Loucy (cell line): ENCODE measurements at regions not wholly inside any gene's neighbourhood (a gene's known extent, or its start where the extent isn't known, plus 50 kb on each side); places are given as distances from the start of the nearest gene placed in this dataset.

Experiments used
- H2AFZ ChIP-seq: fragments of 200-600 bp; sonication (generic); 2 replicates; pipeline ENCODE4 v1.6.0; 2016; ENCODE audit warnings: antibody characterized with exemption, mild to moderate bottlenecking, low read length, moderate library complexity
- H3F3A ChIP-seq: fragments of 200-600 bp; 2 replicates; pipeline ENCODE4 v1.6.0; 2016; ENCODE audit warnings: antibody characterized with exemption, low read depth, mild to moderate bottlenecking
- H3K27me3 ChIP-seq: fragments of 200-600 bp; sonication (generic); 2 replicates; pipeline ENCODE4 v1.6.1; 2014; ENCODE audit warnings: low read length, mild to moderate bottlenecking; ENCODE audit not compliant: insufficient read depth, poor library complexity, severe bottlenecking
- H3K36me3 ChIP-seq: fragments of 200-600 bp; sonication (generic); 2 replicates; pipeline ENCODE4 v1.6.1; 2016; ENCODE audit warnings: low read length; ENCODE audit not compliant: insufficient read depth
- H3K4me1 ChIP-seq: fragments of 200-600 bp; sonication (generic); 2 replicates; pipeline ENCODE4 v1.5.1; 2014; ENCODE audit warnings: low read length, mild to moderate bottlenecking; ENCODE audit not compliant: insufficient read depth, poor library complexity, severe bottlenecking
- H3K4me2 ChIP-seq: fragments of 200-600 bp; sonication (generic); 2 replicates; pipeline ENCODE4 v1.6.0; 2014; ENCODE audit warnings: antibody characterized with exemption, low read length, low read depth, mild to moderate bottlenecking; ENCODE audit not compliant: poor library complexity, severe bottlenecking
- H3K4me3 ChIP-seq: fragments of 200-600 bp; sonication (generic); 2 replicates; pipeline ENCODE4 v1.5.1; 2014; ENCODE audit warnings: low read length, mild to moderate bottlenecking, mixed read lengths; ENCODE audit not compliant: poor library complexity, severe bottlenecking
- H3K79me2 ChIP-seq: fragments of 200-600 bp; sonication (generic); 2 replicates; pipeline ENCODE4 v1.6.1; 2014; ENCODE audit warnings: low read length; ENCODE audit not compliant: insufficient read depth
- H3K9ac ChIP-seq: fragments of 200-600 bp; sonication (generic); 2 replicates; pipeline ENCODE4 v1.6.0; 2014; ENCODE audit warnings: mild to moderate bottlenecking, low read depth, low read length, moderate library complexity; ENCODE audit not compliant: poor library complexity, severe bottlenecking
- H3K9me2 ChIP-seq: fragments of 200-600 bp; sonication (generic); replicated peaks from 2 replicates; pipeline ENCODE4 v1.6.1; 2016; ENCODE audit warnings: low read depth, low read length, mixed read lengths
- H3K9me3 ChIP-seq: fragments of 200-600 bp; sonication (generic); 2 replicates; pipeline ENCODE4 v1.6.1; 2014; ENCODE audit warnings: mild to moderate bottlenecking, antibody characterized with exemption, low read length, low read depth; ENCODE audit not compliant: insufficient read depth
- H4K20me1 ChIP-seq: fragments of 200-600 bp; sonication (generic); 2 replicates; pipeline ENCODE4 v1.6.0; 2014; ENCODE audit warnings: antibody characterized with exemption, low read length, mild to moderate bottlenecking; ENCODE audit not compliant: insufficient read depth, poor library complexity, severe bottlenecking
- CTCF ChIP-seq: fragments of 200-600 bp; sonication (generic); conservative IDR thresholded peaks from 2 replicates; pipeline ENCODE4 v1.5.1; 2014; ENCODE audit warnings: mild to moderate bottlenecking, antibody characterized with exemption, low read length
- EZH2phosphoT487 ChIP-seq: fragments of 200-600 bp; IDR thresholded peaks from 2 replicates; pipeline ENCODE4 v1.6.1; 2018; ENCODE audit warnings: antibody characterized with exemption, mild to moderate bottlenecking, moderate library complexity, borderline replicate concordance

- Histone ChIP-seq H2AFZ (no peak overlapping the region), H3K4me2 (no peak overlapping the region), H3K4me3 (no peak overlapping the region), H3K9me2 (no peaks in the 10 kb centered on the region), H3K27me3 (no peaks in the 10 kb centered on the region), H3K9me3 (no peaks in the 10 kb centered on the region), H3K36me3 (no peaks in the 10 kb centered on the region), H4K20me1 (no peaks in the 10 kb centered on the region), H3K79me2 (no peaks in the 10 kb centered on the region), H3K9ac (no peak overlapping the region), H3F3A (no peaks in the 10 kb centered on the region), H3K4me1 (peaks cover 3% of the 10 kb centered on the region)
- TF ChIP-seq CTCF = no peak
- no peak for TF ChIP-seq EZH2phosphoT487
These were observed 227.6 kb upstream of the HNRNPA3 start for GRCh38 chr2:176984987-176985386.

GRCh38 chr2:176985871-176986270 lies 226.7 kb upstream of the HNRNPA3 start:
- Histone ChIP-seq H3K9ac (no peak overlapping the region), H3K4me2 (no peak overlapping the region), H3K79me2 (no peaks in the 10 kb centered on the region), H3K9me2 (no peaks in the 10 kb centered on the region), H3F3A (no peaks in the 10 kb centered on the region), H3K9me3 (no peaks in the 10 kb centered on the region), H3K4me1 (no peaks in the 10 kb centered on the region), H4K20me1 (no peaks in the 10 kb centered on the region), H3K4me3 (no peak overlapping the region), H3K27me3 (no peaks in the 10 kb centered on the region), H3K36me3 (no peaks in the 10 kb centered on the region), H2AFZ (no peak overlapping the region)
- no peak for TF ChIP-seq CTCF
- no peak for TF ChIP-seq EZH2phosphoT487

- H3K4me3 ChIP-seq = no peak overlapping the region
- no peaks in the 10 kb centered on the region for H3K9me3 ChIP-seq
- no peaks in the 10 kb centered on the region for H3F3A ChIP-seq
- no peaks in the 10 kb centered on the region for H4K20me1 ChIP-seq
- H2AFZ ChIP-seq = no peak overlapping the region
- H3K27me3 ChIP-seq = no peaks in the 10 kb centered on the region
- H3K9me2 ChIP-seq = no peaks in the 10 kb centered on the region
- no peaks in the 10 kb centered on the region for H3K79me2 ChIP-seq
- H3K4me1 ChIP-seq = no peaks in the 10 kb centered on the region
- no peak for TF ChIP-seq EZH2phosphoT487
- no peak for TF ChIP-seq CTCF
- no peak overlapping the region for H3K9ac ChIP-seq
- no peak overlapping the region for H3K4me2 ChIP-seq
- no peaks in the 10 kb centered on the region for H3K36me3 ChIP-seq
These were observed 226.1 kb upstream of the HNRNPA3 start for GRCh38 chr2:176986487-176986886.
